ENCODE measurements at regions not wholly inside any gene's neighbourhood (a gene's known extent, or its start where the extent isn't known, plus 50 kb on each side); places are given as distances from the start of the nearest gene placed in this dataset.

- intact Hi-C loops (cut with DNase I), result no loop called here
- DNase-seq (no peak), FAIRE-seq (no peak)
- no peaks in the 10 kb centered on the region for H3K27me3 ChIP-seq (ENCODE audit: control insufficient read depth, insufficient read depth, low read length)
- H3K36me3 ChIP-seq (ENCODE audit: control insufficient read depth in 2 of 3, insufficient read depth in 3 of 3, low read length in 3 of 3), result no peaks in the 10 kb centered on the region
- no peak for TF ChIP-seq CTCF (IDR thresholded peaks at IDR 0.05; ENCODE audit: borderline replicate concordance, extremely low read depth, insufficient read depth)
- H3K4me1 ChIP-seq (ENCODE audit: control insufficient read depth in 2 of 3, insufficient read depth in 2 of 3, low read depth in 1 of 3, low read length in 3 of 3), result no peaks in the 10 kb centered on the region
- no peaks in the 10 kb centered on the region for H3K9me3 ChIP-seq (ENCODE audit: control insufficient read depth in 2 of 3, insufficient read depth in 1 of 3, low read length in 3 of 3)
- H3K27ac ChIP-seq (ENCODE audit: low read depth in 2 of 2, low read length in 2 of 2), result no peak overlapping the region
- no peak overlapping the region for H3K4me3 ChIP-seq (ENCODE audit: low read length in 3 of 3)
- no peak overlapping the region for H3K9ac ChIP-seq (ENCODE audit: low read length in 3 of 3)
Observed at GRCh38 chr5:102582696-102583095, 83.9 kb upstream of the SLCO6A1 start.

- no peak for TF ChIP-seq CTCF (IDR thresholded peaks at IDR 0.05; ENCODE audit: borderline replicate concordance, extremely low read depth, insufficient read depth)
- intact Hi-C loops (cut with DNase I), result no loop called here
- Histone ChIP-seq H3K4me1 (ENCODE audit: control insufficient read depth in 2 of 3, insufficient read depth in 2 of 3, low read depth in 1 of 3, low read length in 3 of 3) (no peaks in the 10 kb centered on the region), H3K27ac (ENCODE audit: low read depth in 2 of 2, low read length in 2 of 2) (no peak overlapping the region), H3K9me3 (ENCODE audit: control insufficient read depth in 2 of 3, insufficient read depth in 1 of 3, low read length in 3 of 3) (no peaks in the 10 kb centered on the region), H3K9ac (ENCODE audit: low read length in 3 of 3) (no peak overlapping the region), H3K36me3 (ENCODE audit: control insufficient read depth in 2 of 3, insufficient read depth in 3 of 3, low read length in 3 of 3) (no peaks in the 10 kb centered on the region), H3K27me3 (ENCODE audit: control insufficient read depth, insufficient read depth, low read length) (no peaks in the 10 kb centered on the region), H3K4me3 (ENCODE audit: low read length in 3 of 3) (no peak overlapping the region)
- peak; percentile 93 for FAIRE-seq
- DNase-seq, result peak in 2 of 5 donors; percentile 23 to 27
Observed at GRCh38 chr5:102583276-102584124, 84.7 kb upstream of the SLCO6A1 start.

- intact Hi-C loops (cut with DNase I), result no loop called here
- no peak for DNase-seq
- Histone ChIP-seq H3K4me3 (ENCODE audit: low read length in 3 of 3) (no peak overlapping the region), H3K4me1 (ENCODE audit: control insufficient read depth in 2 of 3, insufficient read depth in 2 of 3, low read depth in 1 of 3, low read length in 3 of 3) (no peaks in the 10 kb centered on the region), H3K9me3 (ENCODE audit: control insufficient read depth in 2 of 3, insufficient read depth in 1 of 3, low read length in 3 of 3) (peaks cover 0 to 2% (median 0%) of the 10 kb centered on the region in 3 donors), H3K36me3 (ENCODE audit: control insufficient read depth in 2 of 3, insufficient read depth in 3 of 3, low read length in 3 of 3) (no peaks in the 10 kb centered on the region), H3K27me3 (ENCODE audit: control insufficient read depth, insufficient read depth, low read length) (no peaks in the 10 kb centered on the region), H3K27ac (ENCODE audit: low read depth in 2 of 2, low read length in 2 of 2) (no peak overlapping the region), H3K9ac (ENCODE audit: low read length in 3 of 3) (no peak overlapping the region)
- no peak for FAIRE-seq
- no peak for TF ChIP-seq CTCF (IDR thresholded peaks at IDR 0.05; ENCODE audit: borderline replicate concordance, extremely low read depth, insufficient read depth)
Observed at GRCh38 chr5:102589661-102590060, 90.9 kb upstream of the SLCO6A1 start.

Data from kidney (tissue), 13 donors.